ENCODE measurements at regions not wholly inside any gene's neighbourhood (a gene's known extent, or its start where the extent isn't known, plus 50 kb on each side); places are given as distances from the start of the nearest gene placed in this dataset.

GRCh38 chr2:193482557-193482956, 1287.8 kb upstream of the TMEFF2 start:
- Mint-ChIP-seq H3K4me3 (no peak overlapping the region), H3K27ac (no peak overlapping the region), H3K27me3 (ENCODE audit: low read depth) (no peaks in the 10 kb centered on the region), H3K9me3 (no peaks in the 10 kb centered on the region; the same call in 1 of the 2 replicates), H3K4me1 (peaks cover 11% of the 10 kb centered on the region), H3K36me3 (no peaks in the 10 kb centered on the region)
- ChIA-PET CTCF (no interaction called here), POLR2A (no interaction called here)
- no peak for DNase-seq (ENCODE audit: low spot score)
- TF ChIP-seq, protein P1, sequence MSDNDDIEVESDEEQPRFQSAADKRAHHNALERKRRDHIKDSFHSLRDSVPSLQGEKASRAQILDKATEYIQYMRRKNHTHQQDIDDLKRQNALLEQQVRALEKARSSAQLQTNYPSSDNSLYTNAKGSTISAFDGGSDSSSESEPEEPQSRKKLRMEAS (CRISPR knock-in tag; IDR thresholded peaks at IDR 0.05), result no peak
- no peak for TF ChIP-seq PRDM15 (CRISPR knock-in tag; IDR thresholded peaks at IDR 0.05)
- TF ChIP-seq NR3C1 (CRISPR knock-in tag; conservative IDR thresholded peaks at IDR 0.05; ENCODE audit: low read depth), result no peak
- no peak for ATAC-seq

DNA sequence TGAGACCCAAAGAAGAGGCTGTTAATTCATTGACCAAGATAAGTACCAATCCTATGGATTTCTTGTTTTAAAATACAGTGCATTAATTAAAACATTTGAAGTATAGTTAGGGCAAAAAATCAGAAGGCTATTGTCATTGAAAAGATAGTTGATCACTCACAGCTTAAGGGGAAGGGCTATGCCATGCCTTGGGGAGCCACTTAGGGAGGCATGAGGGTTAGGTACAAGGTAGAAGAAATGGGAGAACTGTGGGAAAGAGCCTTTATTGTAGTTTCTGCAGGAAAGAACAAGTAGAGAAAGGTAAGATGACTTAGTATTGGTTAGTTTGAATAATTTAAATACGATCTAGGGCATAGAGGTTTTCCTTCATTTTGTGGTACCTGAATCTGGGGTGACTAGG, 1285.5 kb upstream of the TMEFF2 start:
- ChIA-PET CTCF (no interaction called here), POLR2A (no interaction called here)
- TF ChIP-seq, protein P2, sequence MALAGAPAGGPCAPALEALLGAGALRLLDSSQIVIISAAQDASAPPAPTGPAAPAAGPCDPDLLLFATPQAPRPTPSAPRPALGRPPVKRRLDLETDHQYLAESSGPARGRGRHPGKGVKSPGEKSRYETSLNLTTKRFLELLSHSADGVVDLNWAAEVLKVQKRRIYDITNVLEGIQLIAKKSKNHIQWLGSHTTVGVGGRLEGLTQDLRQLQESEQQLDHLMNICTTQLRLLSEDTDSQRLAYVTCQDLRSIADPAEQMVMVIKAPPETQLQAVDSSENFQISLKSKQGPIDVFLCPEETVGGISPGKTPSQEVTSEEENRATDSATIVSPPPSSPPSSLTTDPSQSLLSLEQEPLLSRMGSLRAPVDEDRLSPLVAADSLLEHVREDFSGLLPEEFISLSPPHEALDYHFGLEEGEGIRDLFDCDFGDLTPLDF (CRISPR knock-in tag; IDR thresholded peaks at IDR 0.05), result no peak
- TF ChIP-seq, protein P1 (CRISPR knock-in tag; IDR thresholded peaks at IDR 0.05), result no peak
- TF ChIP-seq MXD4 (CRISPR knock-in tag; IDR thresholded peaks at IDR 0.05; ENCODE audit: borderline replicate concordance) (no peak), NFYB (CRISPR knock-in tag; conservative IDR thresholded peaks at IDR 0.05; ENCODE audit: low read depth) (no peak), ESRRA (CRISPR knock-in tag; IDR thresholded peaks at IDR 0.05; ENCODE audit: borderline replicate concordance) (no peak)
- TF ChIP-seq, protein P3, sequence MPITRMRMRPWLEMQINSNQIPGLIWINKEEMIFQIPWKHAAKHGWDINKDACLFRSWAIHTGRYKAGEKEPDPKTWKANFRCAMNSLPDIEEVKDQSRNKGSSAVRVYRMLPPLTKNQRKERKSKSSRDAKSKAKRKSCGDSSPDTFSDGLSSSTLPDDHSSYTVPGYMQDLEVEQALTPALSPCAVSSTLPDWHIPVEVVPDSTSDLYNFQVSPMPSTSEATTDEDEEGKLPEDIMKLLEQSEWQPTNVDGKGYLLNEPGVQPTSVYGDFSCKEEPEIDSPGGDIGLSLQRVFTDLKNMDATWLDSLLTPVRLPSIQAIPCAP (CRISPR knock-in tag; IDR thresholded peaks at IDR 0.05), result no peak
- H3K4me3 Mint-ChIP-seq, result no peak overlapping the region
- H3K27ac Mint-ChIP-seq, result no peak overlapping the region
- H3K4me1 Mint-ChIP-seq, result peaks cover 10% of the 10 kb centered on the region
- DNase-seq (ENCODE audit: low spot score), result no peak
- H3K27me3 Mint-ChIP-seq (ENCODE audit: low read depth), result no peaks in the 10 kb centered on the region
- peak; percentile 77 for ATAC-seq
- no peaks in the 10 kb centered on the region for H3K36me3 Mint-ChIP-seq
- H3K9me3 Mint-ChIP-seq, result 0 out of 2 replicates have a peak, but pooled peaks cover 4% of the 10 kb centered on the region

DNA sequence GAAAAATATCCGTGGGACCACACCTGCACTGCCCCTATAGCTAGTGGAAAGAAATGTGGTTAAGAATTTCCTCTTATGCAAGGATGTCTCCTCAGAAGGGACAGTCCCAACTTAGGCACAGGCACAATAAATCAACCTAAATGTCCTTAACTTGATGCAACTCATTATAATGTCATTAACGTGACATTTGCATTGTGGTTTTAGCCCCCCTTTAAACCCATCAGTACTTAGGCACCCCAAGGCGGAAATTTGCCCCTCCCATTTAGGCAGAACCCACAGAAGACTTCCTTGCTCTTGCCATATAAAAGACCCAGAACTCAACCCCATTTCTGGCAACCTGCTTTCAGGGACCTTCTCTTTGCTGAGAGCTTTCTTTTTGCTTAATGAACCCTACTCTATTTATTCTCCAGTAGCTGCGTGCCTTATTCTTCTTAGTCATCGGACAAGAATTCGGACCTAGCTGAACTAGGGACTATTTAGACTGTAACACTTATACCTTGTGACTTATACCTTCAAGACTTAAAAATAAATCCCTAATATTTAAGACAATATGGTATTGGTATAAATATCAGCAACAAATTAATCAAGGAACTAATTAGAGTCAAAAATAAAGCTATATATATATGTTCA, 1281.6 kb upstream of the TMEFF2 start:
- H3K4me1 Mint-ChIP-seq, result peaks cover 10% of the 10 kb centered on the region
- peaks cover 19% of the 10 kb centered on the region for H3K9me3 Mint-ChIP-seq
- CTCF ChIA-PET, result no interaction called here
- POLR2A ChIA-PET, result no interaction called here
- H3K36me3 Mint-ChIP-seq, result no peaks in the 10 kb centered on the region
- no peak overlapping the region for H3K4me3 Mint-ChIP-seq
- DNase-seq (ENCODE audit: low spot score) (no peak), ATAC-seq (no peak)
- H3K27ac Mint-ChIP-seq, result no peak overlapping the region
- H3K27me3 Mint-ChIP-seq (ENCODE audit: low read depth), result no peaks in the 10 kb centered on the region
- TF ChIP-seq CREM (CRISPR knock-in tag; IDR thresholded peaks at IDR 0.05) (no peak), MYBL2 (CRISPR knock-in tag; IDR thresholded peaks at IDR 0.05) (no peak), ZNF396 (CRISPR knock-in tag; IDR thresholded peaks at IDR 0.05; ENCODE audit: borderline replicate concordance) (no peak), E2F4 (CRISPR knock-in tag; IDR thresholded peaks at IDR 0.05; ENCODE audit: borderline replicate concordance, low read depth) (no peak), GRHL2 (CRISPR knock-in tag; IDR thresholded peaks at IDR 0.05; ENCODE audit: insufficient replicate concordance, severe bottlenecking) (no peak), AR (CRISPR knock-in tag; IDR thresholded peaks at IDR 0.05) (no peak), TCF7 (CRISPR knock-in tag; IDR thresholded peaks at IDR 0.05; ENCODE audit: low read depth) (no peak), TEAD4 (CRISPR knock-in tag; IDR thresholded peaks at IDR 0.05) (no peak), OVOL2 (CRISPR knock-in tag; IDR thresholded peaks at IDR 0.05; ENCODE audit: borderline replicate concordance) (no peak), NR1H2 (CRISPR knock-in tag; IDR thresholded peaks at IDR 0.05) (no peak), ZNF423 (CRISPR knock-in tag; IDR thresholded peaks at IDR 0.05) (no peak)
- TF ChIP-seq, protein P4, sequence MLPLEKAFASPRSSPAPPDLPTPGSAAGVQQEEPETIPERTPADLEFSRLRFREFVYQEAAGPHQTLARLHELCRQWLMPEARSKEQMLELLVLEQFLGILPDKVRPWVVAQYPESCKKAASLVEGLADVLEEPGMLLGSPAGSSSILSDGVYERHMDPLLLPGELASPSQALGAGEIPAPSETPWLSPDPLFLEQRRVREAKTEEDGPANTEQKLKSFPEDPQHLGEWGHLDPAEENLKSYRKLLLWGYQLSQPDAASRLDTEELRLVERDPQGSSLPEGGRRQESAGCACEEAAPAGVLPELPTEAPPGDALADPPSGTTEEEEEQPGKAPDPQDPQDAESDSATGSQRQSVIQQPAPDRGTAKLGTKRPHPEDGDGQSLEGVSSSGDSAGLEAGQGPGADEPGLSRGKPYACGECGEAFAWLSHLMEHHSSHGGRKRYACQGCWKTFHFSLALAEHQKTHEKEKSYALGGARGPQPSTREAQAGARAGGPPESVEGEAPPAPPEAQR (CRISPR knock-in tag; IDR thresholded peaks at IDR 0.05), result no peak

Data from WTC11 (cell line).